Transverse colon (tissue), 4 donors: ENCODE measurements at regions not wholly inside any gene's neighbourhood (a gene's known extent, or its start where the extent isn't known, plus 50 kb on each side); places are given as distances from the start of the nearest gene placed in this dataset.
A peak's percentile ranks its signal among the peaks of the same experiment; 100 is the strongest.

Source experiments
- DNase-seq: peaks from one replicate; pipeline ENCODE4 v3.0.0-alpha.2; 2019
- H3K27ac ChIP-seq, 4 donors: fragments of 200-600 bp; sonication (generic); 2 replicates each; pipeline ENCODE4 v1.5.1; 2016 to 2018; ENCODE audit warnings: inconsistent platforms in 4 of 4
- H3K27me3 ChIP-seq: fragments of 200-600 bp; sonication (generic); 2 replicates; pipeline ENCODE4 v1.5.1; 2017; ENCODE audit warnings: inconsistent platforms
- H3K36me3 ChIP-seq, 4 donors: fragments of 200-600 bp; sonication (generic); 2 replicates each; pipeline ENCODE4 v1.5.1; 2017 to 2019; ENCODE audit warnings: inconsistent platforms in 4 of 4
- H3K4me1 ChIP-seq, 4 donors: fragments of 200-600 bp; sonication (generic); 2 replicates each; pipeline ENCODE4 v1.5.1; 2017 to 2020; ENCODE audit warnings: inconsistent platforms in 4 of 4
- H3K4me3 ChIP-seq, 4 donors: fragments of 200-600 bp; sonication (generic); 1 replicate in 1 of 4; 2 replicates in 3 of 4; pipeline versions ENCODE4 v1.5.1 to v1.6.1; 2017 to 2019; ENCODE audit warnings: inconsistent platforms in 4 of 4
- H3K9me3 ChIP-seq, 2 donors: fragments of 200-600 bp; sonication (generic); 2 replicates each; pipeline ENCODE4 v1.5.1; 2017 to 2019; ENCODE audit warnings: inconsistent platforms in 2 of 2
- EP300 ChIP-seq: sonication (generic); formaldehyde crosslinking; IDR thresholded peaks from one replicate; pipeline ENCODE4 v1.6.1; 2017; ENCODE audit warnings: antibody characterized with exemption, low read depth
- POLR2A ChIP-seq: fragments of 450-650 bp; IDR thresholded peaks from one replicate; pipeline ENCODE4 v1.6.1; 2016; ENCODE audit warnings: antibody characterized with exemption, mild to moderate bottlenecking, moderate library complexity
- POLR2AphosphoS5 ChIP-seq, 3 donors: sonication (generic); formaldehyde crosslinking; IDR thresholded peaks; one replicate each; pipeline ENCODE4 v1.6.1; 2016; ENCODE audit warnings: antibody characterized with exemption in 3 of 3
- WGBS, 2 donors: methylation state at CpG; one replicate each; pipeline ENCODE4 v1.1.5; 2018; ENCODE audit warnings: low coverage in 1 of 2; 5-methylcytosine and 5-hydroxymethylcytosine counted together
- in situ Hi-C, 4 donors: fragments of 200-750 bp; cut with MboI; loops; one replicate each; pipeline versions ENCODE4 v1.15.0 to v1.15.1; 2017; ENCODE audit warnings: low sequenced_read_pairs in 3 of 4, low pct_ligation_motif_present in 1 of 4, low pct_unique_long_range_greater_than_20kb in 1 of 4
- intact Hi-C: fragments of 100-400 bp; cut with DNase I; formaldehyde crosslinking; loops from one replicate; pipeline ENCODE4 v1.15.1; 2023; ENCODE audit warnings: low total_unique reads
- TF ChIP-seq, protein P1 (sequence below), 5 experiments: fragments of 200-600 bp in 3 of 5; fragments of 450-650 bp in 2 of 5; sonication (generic) in 3 of 5; IDR thresholded peaks; 1 replicate in 2 of 5; 2 replicates in 3 of 5; pipeline ENCODE4 v1.5.1; 2016 to 2017; ENCODE audit warnings: antibody characterized with exemption in 5 of 5, inconsistent platforms in 3 of 5, mild to moderate bottlenecking in 2 of 5, moderate library complexity in 1 of 5

DNA sequence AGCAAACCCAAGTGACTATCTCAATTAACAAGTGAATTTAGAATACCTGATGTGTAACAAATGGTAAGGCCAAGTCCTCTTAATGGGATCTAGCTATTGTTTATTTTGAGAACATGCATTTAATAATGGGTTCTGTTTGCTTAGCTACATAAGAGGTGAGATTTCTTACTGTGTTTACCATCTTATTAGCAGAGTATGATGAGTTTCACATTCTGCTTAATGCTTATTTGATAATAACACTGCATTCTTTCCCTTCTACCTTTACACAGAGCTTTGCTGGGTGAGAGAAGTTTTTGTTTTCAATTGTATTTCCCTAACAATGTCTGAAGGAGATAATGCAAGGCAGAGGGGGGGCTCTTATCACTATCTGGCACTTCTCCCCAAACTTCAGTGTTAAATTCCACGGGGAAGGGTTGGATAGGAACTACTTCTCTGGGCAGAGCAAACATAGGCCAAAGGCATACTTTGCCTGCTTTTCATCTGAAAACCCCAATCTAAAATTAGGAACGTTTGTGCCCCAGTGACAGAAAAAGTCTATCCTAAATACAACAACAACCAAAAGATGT, 129.0 kb upstream of the ATXN7L3B start:
- no peaks in the 10 kb centered on the region for H3K36me3 ChIP-seq
- H3K4me1 ChIP-seq = no peaks in the 10 kb centered on the region
- TF ChIP-seq, protein P1, sequence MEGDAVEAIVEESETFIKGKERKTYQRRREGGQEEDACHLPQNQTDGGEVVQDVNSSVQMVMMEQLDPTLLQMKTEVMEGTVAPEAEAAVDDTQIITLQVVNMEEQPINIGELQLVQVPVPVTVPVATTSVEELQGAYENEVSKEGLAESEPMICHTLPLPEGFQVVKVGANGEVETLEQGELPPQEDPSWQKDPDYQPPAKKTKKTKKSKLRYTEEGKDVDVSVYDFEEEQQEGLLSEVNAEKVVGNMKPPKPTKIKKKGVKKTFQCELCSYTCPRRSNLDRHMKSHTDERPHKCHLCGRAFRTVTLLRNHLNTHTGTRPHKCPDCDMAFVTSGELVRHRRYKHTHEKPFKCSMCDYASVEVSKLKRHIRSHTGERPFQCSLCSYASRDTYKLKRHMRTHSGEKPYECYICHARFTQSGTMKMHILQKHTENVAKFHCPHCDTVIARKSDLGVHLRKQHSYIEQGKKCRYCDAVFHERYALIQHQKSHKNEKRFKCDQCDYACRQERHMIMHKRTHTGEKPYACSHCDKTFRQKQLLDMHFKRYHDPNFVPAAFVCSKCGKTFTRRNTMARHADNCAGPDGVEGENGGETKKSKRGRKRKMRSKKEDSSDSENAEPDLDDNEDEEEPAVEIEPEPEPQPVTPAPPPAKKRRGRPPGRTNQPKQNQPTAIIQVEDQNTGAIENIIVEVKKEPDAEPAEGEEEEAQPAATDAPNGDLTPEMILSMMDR (IDR thresholded peaks at IDR 0.05) = no peak
- TF ChIP-seq POLR2AphosphoS5 (IDR thresholded peaks at IDR 0.05) (no peak), POLR2A (no peak), EP300 (no peak)
- WGBS, 2 donors = 30% methylated on average over 2 of the region's 2 CpGs; no CpG with 5 or more reads in 1 of the 2 donors
- no peaks in the 10 kb centered on the region for H3K27me3 ChIP-seq
- no peak overlapping the region for H3K27ac ChIP-seq
- no peak overlapping the region for H3K4me3 ChIP-seq
- H3K9me3 ChIP-seq = no peaks in the 10 kb centered on the region
- intact Hi-C loops (no loop called here), in situ Hi-C loops (no loop called here)
- no peak for DNase-seq

DNA sequence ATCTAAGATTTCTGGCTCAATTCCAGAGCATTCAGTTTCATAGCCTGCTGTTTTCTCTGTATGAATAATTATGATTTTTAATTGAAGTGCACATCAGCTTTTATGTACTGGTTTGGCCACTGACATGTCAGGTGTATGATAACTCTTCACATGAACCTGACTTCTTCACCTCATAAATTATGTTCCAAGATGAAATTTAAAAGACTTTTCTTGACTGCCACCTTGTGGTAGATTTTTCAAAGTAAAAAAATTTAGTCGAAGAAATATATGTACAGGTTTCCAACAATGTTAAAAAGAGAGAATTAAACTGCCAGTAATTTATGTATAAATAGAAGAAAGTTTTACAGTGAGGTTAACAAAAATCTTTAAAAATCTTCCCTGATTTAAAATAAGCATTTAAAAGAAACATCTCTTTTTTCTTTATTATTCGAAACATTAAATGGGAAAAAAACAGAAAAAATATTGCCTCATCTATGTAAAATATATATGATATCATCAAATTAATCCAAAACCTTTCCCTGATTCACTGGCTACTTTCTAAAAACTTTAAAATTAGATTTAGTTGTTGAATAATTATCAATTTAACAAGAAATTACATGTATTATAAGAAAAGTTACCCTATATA, 124.9 kb upstream of the ATXN7L3B start:
- Histone ChIP-seq H3K27me3 (no peaks in the 10 kb centered on the region), H3K4me3 (no peak overlapping the region), H3K4me1 (no peaks in the 10 kb centered on the region), H3K27ac (no peak overlapping the region), H3K9me3 (no peaks in the 10 kb centered on the region), H3K36me3 (no peaks in the 10 kb centered on the region)
- DNase-seq = no peak
- in situ Hi-C loops = no loop called here
- WGBS, 2 donors = 49 to 50% methylated on average over 2 of the region's 2 CpGs
- intact Hi-C loops = loop anchor here (5.0 kb wide), 1 partner anchor 895 kb away; no protein-coding TSS in a partner anchor
- no peak for TF ChIP-seq POLR2AphosphoS5 (IDR thresholded peaks at IDR 0.05)
- TF ChIP-seq POLR2A = no peak
- TF ChIP-seq, protein P1 (IDR thresholded peaks at IDR 0.05) = peak in 4 of 5 experiments; percentile 13 to 38 (median 24)

DNA sequence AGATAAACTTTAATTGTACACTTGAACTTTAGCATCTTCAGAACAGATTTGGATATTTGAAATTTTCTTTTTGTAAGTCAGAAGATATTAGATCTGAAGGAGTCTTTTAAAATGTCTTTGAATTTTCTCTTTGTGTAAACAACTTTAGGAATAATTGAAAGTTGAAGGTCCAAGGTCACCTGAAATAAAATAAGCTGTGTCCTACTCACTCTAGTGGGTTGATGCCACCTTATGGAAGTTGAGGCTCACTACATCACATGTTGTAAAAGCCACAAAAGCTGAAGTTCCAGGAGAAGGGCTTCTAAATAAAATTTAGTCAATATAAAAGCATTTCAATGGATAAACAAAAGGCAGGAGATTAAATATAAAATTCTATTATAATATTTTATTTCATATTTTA, 122.0 kb upstream of the ATXN7L3B start:
- H3K27me3 ChIP-seq = no peaks in the 10 kb centered on the region
- H3K4me3 ChIP-seq = no peak overlapping the region
- intact Hi-C loops = no loop called here
- H3K36me3 ChIP-seq = no peaks in the 10 kb centered on the region
- DNase-seq = no peak
- no peak overlapping the region for H3K27ac ChIP-seq
- in situ Hi-C loops = no loop called here
- TF ChIP-seq EP300 = no peak
- TF ChIP-seq, protein P1 (IDR thresholded peaks at IDR 0.05) = peak in 2 of 5 experiments; percentile 18 to 28
- no peak for TF ChIP-seq POLR2AphosphoS5 (IDR thresholded peaks at IDR 0.05)
- TF ChIP-seq POLR2A = no peak
- H3K9me3 ChIP-seq = no peaks in the 10 kb centered on the region
- H3K4me1 ChIP-seq = no peaks in the 10 kb centered on the region

DNA sequence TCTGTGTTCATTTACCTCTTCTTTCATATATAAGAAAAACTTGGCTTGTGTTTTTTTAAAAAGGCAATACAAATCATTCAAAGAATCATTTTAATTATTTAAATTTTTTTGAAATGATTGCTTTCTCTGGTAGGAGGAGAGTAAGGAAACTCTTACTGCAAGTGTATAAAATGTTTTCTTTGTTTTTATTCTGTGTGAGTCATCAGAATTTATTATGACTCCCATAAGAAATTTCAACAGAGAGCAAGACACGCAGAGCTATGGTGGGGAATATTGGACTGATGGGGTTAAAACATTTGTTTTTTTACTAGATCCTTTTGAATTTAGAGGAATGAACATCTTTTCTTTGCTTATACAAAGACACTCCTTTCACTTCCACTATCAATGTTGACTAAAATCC, 119.1 kb upstream of the ATXN7L3B start:
- Histone ChIP-seq H3K4me1 (no peaks in the 10 kb centered on the region), H3K36me3 (no peaks in the 10 kb centered on the region), H3K4me3 (no peak overlapping the region), H3K27ac (no peak overlapping the region), H3K9me3 (no peaks in the 10 kb centered on the region), H3K27me3 (no peaks in the 10 kb centered on the region)
- intact Hi-C loops = no loop called here
- in situ Hi-C loops = no loop called here
- TF ChIP-seq EP300 (no peak), POLR2A (no peak), POLR2AphosphoS5 (IDR thresholded peaks at IDR 0.05) (no peak)
- TF ChIP-seq, protein P1 (IDR thresholded peaks at IDR 0.05) = no peak
- DNase-seq = no peak
- 53 to 63% methylated on average over 1 of the region's 1 CpG for WGBS, 2 donors
